ENCODE measurements at regions not wholly inside any gene's neighbourhood (a gene's known extent, or its start where the extent isn't known, plus 50 kb on each side); places are given as distances from the start of the nearest gene placed in this dataset.

- no peak overlapping the region for H3K27ac ChIP-seq
- DNase-seq = no peak
- H3K4me1 ChIP-seq = no peaks in the 10 kb centered on the region
- intact Hi-C loops (cut with DNase I; ENCODE audit: low total_unique reads) = no loop called here
- TF ChIP-seq CTCF (IDR thresholded peaks at IDR 0.05) (no peak), POLR2A (IDR thresholded peaks at IDR 0.05) (no peak)
- no peaks in the 10 kb centered on the region for H3K27me3 ChIP-seq
- H3K4me3 ChIP-seq = no peak overlapping the region
- no peaks in the 10 kb centered on the region for H3K9me3 ChIP-seq
- no peaks in the 10 kb centered on the region for H3K36me3 ChIP-seq
These were observed 59.7 kb upstream of the SAMD3 start for GRCh38 chr6:130282234-130282995.

- Histone ChIP-seq H3K9me3 (peaks cover 0 to 20% of the 10 kb centered on the region in 2 donors), H3K27me3 (no peaks in the 10 kb centered on the region), H3K4me1 (no peaks in the 10 kb centered on the region), H3K27ac (no peak overlapping the region), H3K4me3 (no peak overlapping the region), H3K36me3 (no peaks in the 10 kb centered on the region)
- intact Hi-C loops (cut with DNase I; ENCODE audit: low total_unique reads) = no loop called here
- no peak for TF ChIP-seq CTCF (IDR thresholded peaks at IDR 0.05)
- no peak for TF ChIP-seq POLR2A (IDR thresholded peaks at IDR 0.05)
- DNase-seq = no peak
These were observed 53.8 kb upstream of the SAMD3 start for GRCh38 chr6:130276507-130276906.

GRCh38 chr6:130274007-130274406 is 51.3 kb upstream of the SAMD3 start:
- no peak for DNase-seq
- no peaks in the 10 kb centered on the region for H3K4me1 ChIP-seq
- peaks cover 0 to 20% of the 10 kb centered on the region in 2 donors for H3K9me3 ChIP-seq
- H3K27me3 ChIP-seq = no peaks in the 10 kb centered on the region
- no peaks in the 10 kb centered on the region for H3K36me3 ChIP-seq
- intact Hi-C loops (cut with DNase I; ENCODE audit: low total_unique reads) = no loop called here
- TF ChIP-seq POLR2A (IDR thresholded peaks at IDR 0.05) (no peak), CTCF (IDR thresholded peaks at IDR 0.05) (no peak)
- H3K4me3 ChIP-seq = no peak overlapping the region
- no peak overlapping the region for H3K27ac ChIP-seq
